ENCODE measurements at regions not wholly inside any gene's neighbourhood (a gene's known extent, or its start where the extent isn't known, plus 50 kb on each side); places are given as distances from the start of the nearest gene placed in this dataset.

- TF ChIP-seq GATA2 (IDR thresholded peaks at IDR 0.05; ENCODE audit: low read depth, low read length): no peak
These were observed 288.7 kb downstream of the LPIN1 start for GRCh38 chr2:12035029-12035720.

GRCh38 chr2:12035956-12036639 is 289.7 kb downstream of the LPIN1 start:
- TF ChIP-seq GATA2 (IDR thresholded peaks at IDR 0.05; ENCODE audit: low read depth, low read length) (no peak), GATA3 (IDR thresholded peaks at IDR 0.05; ENCODE audit: low read depth, low read length) (no peak)

- TF ChIP-seq GATA2 (IDR thresholded peaks at IDR 0.05; ENCODE audit: low read depth, low read length) (no peak), GATA3 (IDR thresholded peaks at IDR 0.05; ENCODE audit: low read depth, low read length) (no peak)
These were observed 290.2 kb downstream of the LPIN1 start for GRCh38 chr2:12036640-12036983.

- TF ChIP-seq GATA3 (IDR thresholded peaks at IDR 0.05; ENCODE audit: low read depth, low read length) (no peak), GATA2 (IDR thresholded peaks at IDR 0.05; ENCODE audit: low read depth, low read length) (no peak)
These were observed 290.9 kb downstream of the LPIN1 start for GRCh38 chr2:12037301-12037700.

GRCh38 chr2:12041236-12041635 is 294.8 kb downstream of the LPIN1 start:
- no peak for TF ChIP-seq GATA3 (IDR thresholded peaks at IDR 0.05; ENCODE audit: low read depth, low read length)
- TF ChIP-seq GATA2 (IDR thresholded peaks at IDR 0.05; ENCODE audit: low read depth, low read length): no peak

- TF ChIP-seq GATA3 (IDR thresholded peaks at IDR 0.05; ENCODE audit: low read depth, low read length) (no peak), GATA2 (IDR thresholded peaks at IDR 0.05; ENCODE audit: low read depth, low read length) (no peak)
These were observed 296.7 kb downstream of the LPIN1 start for GRCh38 chr2:12043131-12043530.

- TF ChIP-seq GATA3 (IDR thresholded peaks at IDR 0.05; ENCODE audit: low read depth, low read length) (no peak), GATA2 (IDR thresholded peaks at IDR 0.05; ENCODE audit: low read depth, low read length) (no peak)
These were observed 298.4 kb downstream of the LPIN1 start for GRCh38 chr2:12044857-12045256.

GRCh38 chr2:12045864-12046291 is 299.4 kb downstream of the LPIN1 start:
- TF ChIP-seq GATA2 (IDR thresholded peaks at IDR 0.05; ENCODE audit: low read depth, low read length) (no peak), GATA3 (IDR thresholded peaks at IDR 0.05; ENCODE audit: low read depth, low read length) (no peak)

GRCh38 chr2:12046641-12047040 is 300.2 kb downstream of the LPIN1 start:
- TF ChIP-seq GATA3 (IDR thresholded peaks at IDR 0.05; ENCODE audit: low read depth, low read length): no peak
- no peak for TF ChIP-seq GATA2 (IDR thresholded peaks at IDR 0.05; ENCODE audit: low read depth, low read length)

- TF ChIP-seq GATA2 (IDR thresholded peaks at IDR 0.05; ENCODE audit: low read depth, low read length): no peak
- TF ChIP-seq GATA3 (IDR thresholded peaks at IDR 0.05; ENCODE audit: low read depth, low read length): no peak
These were observed 301.3 kb downstream of the LPIN1 start for GRCh38 chr2:12047761-12048160.

GRCh38 chr2:12048550-12048949 is 302.1 kb downstream of the LPIN1 start:
- TF ChIP-seq GATA2 (IDR thresholded peaks at IDR 0.05; ENCODE audit: low read depth, low read length) (no peak), GATA3 (IDR thresholded peaks at IDR 0.05; ENCODE audit: low read depth, low read length) (no peak)

GRCh38 chr2:12050396-12050795 is 304.0 kb downstream of the LPIN1 start:
- no peak for TF ChIP-seq GATA2 (IDR thresholded peaks at IDR 0.05; ENCODE audit: low read depth, low read length)
- no peak for TF ChIP-seq GATA3 (IDR thresholded peaks at IDR 0.05; ENCODE audit: low read depth, low read length)

GRCh38 chr2:12051831-12052230 is 305.4 kb downstream of the LPIN1 start:
- TF ChIP-seq GATA2 (IDR thresholded peaks at IDR 0.05; ENCODE audit: low read depth, low read length) (no peak), GATA3 (IDR thresholded peaks at IDR 0.05; ENCODE audit: low read depth, low read length) (no peak)

- TF ChIP-seq GATA3 (IDR thresholded peaks at IDR 0.05; ENCODE audit: low read depth, low read length): no peak
- TF ChIP-seq GATA2 (IDR thresholded peaks at IDR 0.05; ENCODE audit: low read depth, low read length): no peak
These were observed 306.4 kb downstream of the LPIN1 start for GRCh38 chr2:12052796-12053195.

GRCh38 chr2:12054956-12055618 is 308.7 kb downstream of the LPIN1 start:
- TF ChIP-seq GATA2 (IDR thresholded peaks at IDR 0.05; ENCODE audit: low read depth, low read length): no peak
- no peak for TF ChIP-seq GATA3 (IDR thresholded peaks at IDR 0.05; ENCODE audit: low read depth, low read length)

Data from SH-SY5Y (cell line).